Activated CD4-positive, alpha-beta memory T cell treated with anti-CD3 and anti-CD28 coated beads for 36 hours (primary cell): ENCODE measurements at regions not wholly inside any gene's neighbourhood (a gene's known extent, or its start where the extent isn't known, plus 50 kb on each side); places are given as distances from the start of the nearest gene placed in this dataset.

ENCODE experiments used
- CTCF ChIA-PET: fragments of 350-600 bp; sonication (Branson Sonifier 250); formaldehyde crosslinking; loops from one replicate; lab custom pipeline; 2021; ENCODE audit warnings: antibody characterized with exemption, inconsistent platforms; lab: Charles Lee
- POLR2A ChIA-PET: fragments of 350-600 bp; sonication (Branson Sonifier 250); formaldehyde crosslinking; loops from one replicate; lab custom pipeline; 2021; ENCODE audit warnings: antibody characterized with exemption; lab: Charles Lee
- DNase-seq: peaks from one replicate; pipeline ENCODE4 v3.0.0-alpha.2; 2020
- H3K27ac Mint-ChIP-seq: one replicate; pipeline ENCODE4 v1.8.0; 2021; ENCODE audit warnings: mixed read lengths
- H3K27me3 Mint-ChIP-seq: one replicate; pipeline ENCODE4 v1.8.0; 2021; ENCODE audit warnings: mixed read lengths
- H3K36me3 Mint-ChIP-seq: one replicate; pipeline ENCODE4 v1.8.0; 2021; ENCODE audit warnings: mixed read lengths
- H3K4me1 Mint-ChIP-seq: one replicate; pipeline ENCODE4 v1.8.0; 2021; ENCODE audit warnings: low read depth, mixed read lengths
- H3K4me3 Mint-ChIP-seq: one replicate; pipeline ENCODE4 v1.8.0; 2021; ENCODE audit warnings: mild to moderate bottlenecking, mixed read lengths
- H3K9me3 Mint-ChIP-seq: one replicate; pipeline ENCODE4 v1.8.0; 2021; ENCODE audit warnings: mixed read lengths
- intact Hi-C: fragments of 100-400 bp; cut with micrococcal nuclease; formaldehyde crosslinking; loops from one replicate; pipeline ENCODE4 v1.15.1; 2023

DNA sequence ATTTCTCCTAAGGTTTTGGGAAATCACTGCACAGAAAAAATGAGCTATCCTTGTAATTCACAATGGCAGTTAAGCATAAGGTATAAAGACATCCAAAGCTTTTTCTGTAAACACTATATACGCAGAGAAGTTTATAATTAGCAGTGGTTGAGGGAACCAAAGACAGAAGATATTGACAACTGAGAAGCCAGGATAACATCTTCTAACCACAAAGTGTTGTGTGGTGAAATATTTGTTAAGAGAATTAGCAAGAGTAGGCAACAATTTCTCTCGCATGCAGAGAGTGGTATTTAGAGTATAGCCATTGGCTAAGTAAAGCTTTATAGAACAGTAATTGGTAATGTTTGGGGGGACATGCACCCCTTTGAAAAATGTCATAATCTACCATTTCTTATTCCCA lies 123.7 kb upstream of the USP15 start:
- ChIA-PET POLR2A (no interaction called here), CTCF (interaction anchor here (1.1 kb wide), 1 partner anchor 13 kb away, joined by 4 read pairs; no protein-coding TSS in a partner anchor)
- Mint-ChIP-seq H3K36me3 (no peaks in the 10 kb centered on the region), H3K27me3 (peaks cover 3% of the 10 kb centered on the region), H3K4me3 (no peak overlapping the region), H3K27ac (no peak overlapping the region), H3K9me3 (no peaks in the 10 kb centered on the region), H3K4me1 (no peaks in the 10 kb centered on the region)
- intact Hi-C loops, result no loop called here
- DNase-seq, result no peak

DNA sequence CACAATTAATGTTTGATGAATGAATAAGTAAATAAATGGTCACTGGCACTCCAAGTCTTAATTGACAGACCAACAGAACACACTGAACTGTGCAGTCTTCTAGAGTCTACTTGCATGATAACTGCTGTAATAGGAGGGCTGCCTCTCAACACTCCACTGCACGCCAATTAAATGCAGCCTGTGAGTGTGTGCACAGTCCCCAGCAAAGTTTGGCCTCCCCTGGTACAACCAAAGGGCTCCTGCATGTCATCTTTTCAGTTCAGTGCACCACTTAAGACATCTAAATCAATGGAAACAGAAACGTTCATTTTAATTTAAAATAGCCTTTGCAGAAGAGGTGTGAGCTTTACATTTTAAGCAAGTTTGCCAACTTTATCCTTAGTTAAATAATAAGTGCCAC lies 121.7 kb upstream of the USP15 start:
- H3K4me3 Mint-ChIP-seq, result no peak overlapping the region
- peaks cover 2% of the 10 kb centered on the region for H3K27me3 Mint-ChIP-seq
- no peak overlapping the region for H3K27ac Mint-ChIP-seq
- no peak for DNase-seq
- no peaks in the 10 kb centered on the region for H3K4me1 Mint-ChIP-seq
- no peaks in the 10 kb centered on the region for H3K9me3 Mint-ChIP-seq
- no peaks in the 10 kb centered on the region for H3K36me3 Mint-ChIP-seq
- CTCF ChIA-PET, result no interaction called here
- intact Hi-C loops, result no loop called here
- POLR2A ChIA-PET, result no interaction called here

GRCh38 chr12:62146318-62146717 lies 113.9 kb upstream of the USP15 start:
- POLR2A ChIA-PET, result no interaction called here
- Mint-ChIP-seq H3K4me1 (no peaks in the 10 kb centered on the region), H3K36me3 (peaks cover 2% of the 10 kb centered on the region), H3K4me3 (no peak overlapping the region), H3K27ac (no peak overlapping the region), H3K27me3 (no peaks in the 10 kb centered on the region), H3K9me3 (no peaks in the 10 kb centered on the region)
- DNase-seq, result no peak
- CTCF ChIA-PET, result interaction anchor here (0.5 kb wide), 1 partner anchor 1439 kb away, joined by 3 read pairs; no protein-coding TSS in a partner anchor
- intact Hi-C loops, result no loop called here

GRCh38 chr12:62158013-62158412 lies 102.2 kb upstream of the USP15 start:
- Mint-ChIP-seq H3K36me3 (no peaks in the 10 kb centered on the region), H3K9me3 (no peaks in the 10 kb centered on the region), H3K4me3 (no peak overlapping the region), H3K27me3 (no peaks in the 10 kb centered on the region), H3K27ac (no peak overlapping the region), H3K4me1 (peaks cover 7% of the 10 kb centered on the region)
- no peak for DNase-seq
- POLR2A ChIA-PET, result no interaction called here
- intact Hi-C loops, result no loop called here
- CTCF ChIA-PET, result interaction anchor here (0.7 kb wide), 1 partner anchor 34 kb away, joined by 4 read pairs; no protein-coding TSS in a partner anchor

- no peaks in the 10 kb centered on the region for H3K36me3 Mint-ChIP-seq
- CTCF ChIA-PET, result interaction anchor here (0.7 kb wide), 1 partner anchor 35 kb away, joined by 4 read pairs; no protein-coding TSS in a partner anchor
- H3K27ac Mint-ChIP-seq, result no peak overlapping the region
- intact Hi-C loops, result no loop called here
- peaks cover 7% of the 10 kb centered on the region for H3K4me1 Mint-ChIP-seq
- POLR2A ChIA-PET, result no interaction called here
- H3K4me3 Mint-ChIP-seq, result no peak overlapping the region
- H3K9me3 Mint-ChIP-seq, result no peaks in the 10 kb centered on the region
- no peak for DNase-seq
- no peaks in the 10 kb centered on the region for H3K27me3 Mint-ChIP-seq
Observed at GRCh38 chr12:62158461-62159360, 101.5 kb upstream of the USP15 start.

GRCh38 chr12:62162214-62162613 lies 98.0 kb upstream of the USP15 start:
- no peak for DNase-seq
- H3K27me3 Mint-ChIP-seq, result no peaks in the 10 kb centered on the region
- no peaks in the 10 kb centered on the region for H3K9me3 Mint-ChIP-seq
- ChIA-PET CTCF (no interaction called here), POLR2A (no interaction called here)
- H3K36me3 Mint-ChIP-seq, result no peaks in the 10 kb centered on the region
- H3K4me3 Mint-ChIP-seq, result no peak overlapping the region
- intact Hi-C loops, result no loop called here
- H3K27ac Mint-ChIP-seq, result no peak overlapping the region
- peaks cover 7% of the 10 kb centered on the region for H3K4me1 Mint-ChIP-seq

DNA sequence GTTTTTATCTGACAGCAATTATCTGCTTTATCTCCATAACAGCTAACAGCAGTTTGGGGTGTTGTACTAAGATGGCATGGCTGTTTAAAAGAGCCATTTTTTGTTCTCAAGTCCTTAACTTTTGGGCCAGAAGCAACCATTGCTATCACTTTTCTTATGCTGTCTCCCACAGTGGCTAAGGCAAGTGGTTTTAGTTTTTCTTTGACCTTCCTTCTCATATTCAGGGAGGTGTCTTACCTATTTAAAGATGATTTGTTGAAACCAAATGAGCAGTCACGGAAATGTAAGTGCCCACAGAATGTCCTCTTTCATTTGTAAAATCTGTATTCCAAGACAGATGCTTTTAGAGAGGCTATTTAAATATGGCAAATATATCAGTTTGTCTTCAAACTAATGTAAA lies 96.8 kb upstream of the USP15 start:
- Mint-ChIP-seq H3K4me1 (peaks cover 6% of the 10 kb centered on the region), H3K27me3 (no peaks in the 10 kb centered on the region), H3K9me3 (no peaks in the 10 kb centered on the region), H3K36me3 (no peaks in the 10 kb centered on the region), H3K4me3 (no peak overlapping the region), H3K27ac (no peak overlapping the region)
- POLR2A ChIA-PET, result no interaction called here
- intact Hi-C loops, result no loop called here
- CTCF ChIA-PET, result no interaction called here
- DNase-seq, result no peak

- POLR2A ChIA-PET, result no interaction called here
- intact Hi-C loops, result no loop called here
Observed at GRCh38 chr12:62164036-62164435, 96.2 kb upstream of the USP15 start.

DNA sequence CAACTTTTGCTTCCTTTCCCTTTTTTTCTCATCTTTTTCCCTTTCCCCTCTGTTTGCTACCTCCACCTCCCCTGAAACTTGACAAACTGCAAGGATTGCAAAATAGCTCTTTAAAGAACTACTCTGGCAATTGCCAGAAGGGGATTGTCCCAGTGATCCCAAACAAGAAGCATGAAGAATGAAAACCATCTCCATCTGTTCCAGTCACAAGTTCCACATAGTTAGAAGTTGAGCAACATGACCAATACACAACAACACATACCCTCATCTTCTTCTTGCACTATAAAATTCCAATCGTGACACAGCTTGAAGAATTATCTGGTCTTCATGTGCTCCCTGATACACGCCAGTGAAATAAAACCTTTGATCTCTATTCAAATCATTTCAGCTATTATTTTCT lies 93.7 kb upstream of the USP15 start:
- H3K27me3 Mint-ChIP-seq, result no peaks in the 10 kb centered on the region
- DNase-seq, result no peak

More at GRCh38 chr12:62164036-62164435, 96.2 kb upstream of the USP15 start:
- peaks cover 1% of the 10 kb centered on the region for H3K4me1 Mint-ChIP-seq
- no peak overlapping the region for H3K27ac Mint-ChIP-seq
- no peaks in the 10 kb centered on the region for H3K9me3 Mint-ChIP-seq
- no peak for DNase-seq
- no peaks in the 10 kb centered on the region for H3K36me3 Mint-ChIP-seq
- no peak overlapping the region for H3K4me3 Mint-ChIP-seq
- CTCF ChIA-PET, result interaction anchor here (0.8 kb wide), 1 partner anchor 40 kb away, joined by 3 read pairs; no protein-coding TSS in a partner anchor
- no peaks in the 10 kb centered on the region for H3K27me3 Mint-ChIP-seq

DNA sequence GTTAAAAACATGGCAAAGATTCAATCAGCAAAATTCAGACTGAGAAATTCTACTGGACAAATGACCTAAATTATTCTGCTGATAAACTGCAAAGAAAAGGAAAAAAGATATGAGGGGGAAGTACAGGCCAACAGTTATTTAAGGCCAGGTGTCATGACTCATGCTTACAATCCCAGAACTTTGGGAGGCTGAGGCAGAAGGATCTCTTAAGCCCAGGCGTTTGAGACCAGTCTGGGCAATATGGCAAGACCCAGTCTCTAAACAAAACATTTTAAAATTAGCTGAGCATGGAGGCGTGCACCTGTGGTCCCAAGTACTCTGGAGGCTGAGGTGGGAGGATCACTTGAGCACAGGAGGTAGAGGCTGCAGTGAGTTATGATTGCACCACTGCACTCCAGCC lies 91.8 kb upstream of the USP15 start:
- Mint-ChIP-seq H3K36me3 (no peaks in the 10 kb centered on the region), H3K4me3 (no peak overlapping the region), H3K4me1 (no peaks in the 10 kb centered on the region), H3K27ac (no peak overlapping the region), H3K9me3 (no peaks in the 10 kb centered on the region), H3K27me3 (no peaks in the 10 kb centered on the region)
- DNase-seq, result no peak
- POLR2A ChIA-PET, result no interaction called here
- CTCF ChIA-PET, result no interaction called here
- intact Hi-C loops, result no loop called here

More for the DNA sequence above, 93.7 kb upstream of the USP15 start:
- POLR2A ChIA-PET, result no interaction called here
- no peaks in the 10 kb centered on the region for H3K36me3 Mint-ChIP-seq
- H3K27ac Mint-ChIP-seq, result no peak overlapping the region
- no peaks in the 10 kb centered on the region for H3K9me3 Mint-ChIP-seq
- intact Hi-C loops, result no loop called here
- CTCF ChIA-PET, result no interaction called here
- H3K4me3 Mint-ChIP-seq, result no peak overlapping the region
- H3K4me1 Mint-ChIP-seq, result no peaks in the 10 kb centered on the region

- H3K4me3 Mint-ChIP-seq, result no peak overlapping the region
- intact Hi-C loops, result no loop called here
- DNase-seq, result no peak
- CTCF ChIA-PET, result no interaction called here
- H3K27me3 Mint-ChIP-seq, result no peaks in the 10 kb centered on the region
- H3K9me3 Mint-ChIP-seq, result no peaks in the 10 kb centered on the region
- POLR2A ChIA-PET, result no interaction called here
- H3K4me1 Mint-ChIP-seq, result no peaks in the 10 kb centered on the region
- no peaks in the 10 kb centered on the region for H3K36me3 Mint-ChIP-seq
- H3K27ac Mint-ChIP-seq, result no peak overlapping the region
Observed at GRCh38 chr12:62170241-62170640, 90.0 kb upstream of the USP15 start.

- peak; percentile 15 for DNase-seq
- intact Hi-C loops, result no loop called here
- ChIA-PET CTCF (no interaction called here), POLR2A (no interaction called here)
- H3K9me3 Mint-ChIP-seq, result no peaks in the 10 kb centered on the region
- H3K4me1 Mint-ChIP-seq, result peaks cover 19% of the 10 kb centered on the region
- no peak overlapping the region for H3K27ac Mint-ChIP-seq
- peaks cover 38% of the 10 kb centered on the region for H3K27me3 Mint-ChIP-seq
- peak overlapping the region; percentile 62 for H3K4me3 Mint-ChIP-seq
- no peaks in the 10 kb centered on the region for H3K36me3 Mint-ChIP-seq
Observed at GRCh38 chr12:62190689-62191490, 69.3 kb upstream of the USP15 start.
